ENCODE measurements at regions not wholly inside any gene's neighbourhood (a gene's known extent, or its start where the extent isn't known, plus 50 kb on each side); places are given as distances from the start of the nearest gene placed in this dataset.

DNA sequence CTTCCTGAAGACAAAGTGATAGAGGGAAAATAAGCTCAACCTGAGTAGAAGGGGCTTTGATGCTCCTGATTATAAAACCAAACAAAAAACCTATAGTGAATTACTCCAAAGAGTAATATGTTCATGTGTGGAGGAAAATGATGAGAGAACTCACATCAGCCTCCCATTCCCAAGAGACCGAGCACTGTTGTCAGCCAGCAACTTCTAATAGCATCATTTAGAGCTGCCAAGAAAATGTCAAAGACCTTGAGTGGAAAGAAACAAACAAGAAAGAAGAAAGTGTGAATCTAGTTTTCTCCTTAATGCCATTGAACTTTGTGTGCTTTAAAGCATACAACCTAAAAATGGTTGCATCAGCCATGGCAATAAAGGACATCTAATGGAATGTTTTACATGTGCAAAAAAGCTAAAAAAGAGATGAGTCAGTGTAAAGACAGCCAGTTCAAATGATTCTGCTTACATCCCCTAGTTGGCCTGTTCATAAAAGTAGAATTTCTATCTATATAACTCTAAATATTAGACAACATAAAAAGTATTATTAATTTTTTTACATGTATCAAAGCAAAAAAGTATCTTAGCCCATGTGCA, 1066.2 kb downstream of the TDRD15 start:
- TF ChIP-seq, protein P1, sequence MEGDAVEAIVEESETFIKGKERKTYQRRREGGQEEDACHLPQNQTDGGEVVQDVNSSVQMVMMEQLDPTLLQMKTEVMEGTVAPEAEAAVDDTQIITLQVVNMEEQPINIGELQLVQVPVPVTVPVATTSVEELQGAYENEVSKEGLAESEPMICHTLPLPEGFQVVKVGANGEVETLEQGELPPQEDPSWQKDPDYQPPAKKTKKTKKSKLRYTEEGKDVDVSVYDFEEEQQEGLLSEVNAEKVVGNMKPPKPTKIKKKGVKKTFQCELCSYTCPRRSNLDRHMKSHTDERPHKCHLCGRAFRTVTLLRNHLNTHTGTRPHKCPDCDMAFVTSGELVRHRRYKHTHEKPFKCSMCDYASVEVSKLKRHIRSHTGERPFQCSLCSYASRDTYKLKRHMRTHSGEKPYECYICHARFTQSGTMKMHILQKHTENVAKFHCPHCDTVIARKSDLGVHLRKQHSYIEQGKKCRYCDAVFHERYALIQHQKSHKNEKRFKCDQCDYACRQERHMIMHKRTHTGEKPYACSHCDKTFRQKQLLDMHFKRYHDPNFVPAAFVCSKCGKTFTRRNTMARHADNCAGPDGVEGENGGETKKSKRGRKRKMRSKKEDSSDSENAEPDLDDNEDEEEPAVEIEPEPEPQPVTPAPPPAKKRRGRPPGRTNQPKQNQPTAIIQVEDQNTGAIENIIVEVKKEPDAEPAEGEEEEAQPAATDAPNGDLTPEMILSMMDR (conservative IDR thresholded peaks at IDR 0.05; ENCODE audit: low read length): no peak
- H3K4me3 ChIP-seq (ENCODE audit: low read length): no peak overlapping the region
- DNase-seq (ENCODE audit: low read depth): no peak

DNA sequence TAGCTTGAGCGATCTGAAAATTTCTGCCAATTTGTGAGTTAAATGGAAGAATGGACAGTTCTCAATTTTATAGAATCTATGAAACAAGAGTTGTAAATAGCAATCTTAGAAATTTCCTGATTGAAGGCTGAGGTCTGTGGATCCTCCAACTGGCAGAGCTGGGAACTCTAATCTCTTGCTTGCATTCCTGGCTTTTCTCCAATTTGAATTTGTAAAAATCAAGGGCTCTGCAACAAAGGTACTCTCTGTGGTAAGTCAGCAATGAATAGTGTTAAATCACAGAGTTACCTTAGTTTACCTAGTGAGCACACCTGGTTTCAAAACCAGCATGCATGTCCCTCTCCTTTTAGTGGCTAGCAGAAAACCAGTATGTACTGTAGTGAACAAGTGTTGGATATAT, 1070.5 kb downstream of the TDRD15 start:
- TF ChIP-seq, protein P1 (conservative IDR thresholded peaks at IDR 0.05; ENCODE audit: low read length): no peak
- DNase-seq (ENCODE audit: low read depth): no peak

DNA sequence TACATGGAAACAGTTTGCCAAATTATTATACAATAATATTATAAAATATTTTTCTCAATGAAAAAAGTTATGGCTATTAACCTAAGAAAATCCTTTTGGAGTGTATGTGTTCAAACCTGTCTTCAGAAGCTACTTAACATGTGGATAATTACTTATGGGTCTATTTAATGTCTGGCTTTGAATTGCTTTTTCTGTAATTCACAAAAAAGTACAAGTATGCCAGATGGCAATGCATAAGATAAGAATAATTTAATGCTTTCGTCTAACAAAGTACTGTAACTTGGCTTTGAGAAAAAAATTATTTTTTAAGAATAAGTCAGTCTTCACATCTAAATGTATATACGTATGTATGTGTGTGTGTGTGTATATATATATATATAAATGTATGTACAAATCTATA, 1073.0 kb downstream of the TDRD15 start:
- DNase-seq (ENCODE audit: low read depth): no peak
- TF ChIP-seq, protein P1 (conservative IDR thresholded peaks at IDR 0.05; ENCODE audit: low read length): no peak
- no peak overlapping the region for H3K4me3 ChIP-seq (ENCODE audit: low read length)

More for the DNA sequence above, 1070.5 kb downstream of the TDRD15 start:
- no peak overlapping the region for H3K4me3 ChIP-seq (ENCODE audit: low read length)

DNA sequence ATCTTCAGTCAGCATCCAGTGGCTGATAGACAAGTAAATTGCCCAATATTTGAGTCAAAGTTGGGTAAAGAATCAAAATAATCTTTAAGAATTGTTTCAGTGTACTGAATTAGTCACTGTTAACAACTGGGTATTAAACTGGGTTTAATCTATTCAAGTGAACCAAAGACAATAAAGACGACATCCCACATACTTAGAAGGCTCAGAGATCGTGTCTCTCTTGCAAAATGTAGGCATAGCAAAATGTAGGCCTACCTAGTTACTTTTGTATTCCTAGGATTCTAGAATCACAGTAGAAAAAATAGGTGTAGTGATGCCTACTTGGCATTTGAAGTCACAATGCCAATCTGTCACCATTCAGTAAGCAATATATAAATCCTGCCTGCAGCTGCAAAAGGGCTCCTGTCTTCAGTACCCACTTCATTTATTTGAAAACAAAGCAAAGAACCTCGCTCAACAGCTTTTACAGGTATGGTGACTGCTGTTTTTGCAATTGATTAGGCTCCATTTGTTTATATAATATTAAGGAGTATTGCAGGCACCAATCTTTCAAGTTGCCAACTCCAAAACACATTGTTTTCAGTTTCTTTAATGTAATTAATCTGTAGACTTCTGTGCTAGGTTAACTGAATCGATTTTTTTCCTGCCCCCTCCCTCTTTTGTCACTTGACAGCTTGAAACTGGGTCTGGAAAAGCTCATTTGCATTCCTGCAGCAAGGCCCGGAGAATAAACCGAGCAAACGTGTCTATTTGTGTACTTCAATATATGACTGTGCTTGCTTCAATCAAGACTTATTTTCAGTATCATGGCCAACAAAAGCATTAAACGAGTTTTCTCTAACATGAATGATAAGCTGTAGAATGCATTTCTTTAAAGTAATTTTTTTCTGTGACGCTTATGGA, 1074.9 kb downstream of the TDRD15 start:
- no peak overlapping the region for H3K4me3 ChIP-seq (ENCODE audit: low read length)
- TF ChIP-seq, protein P1 (conservative IDR thresholded peaks at IDR 0.05; ENCODE audit: low read length): no peak
- no peak for DNase-seq (ENCODE audit: low read depth)

DNA sequence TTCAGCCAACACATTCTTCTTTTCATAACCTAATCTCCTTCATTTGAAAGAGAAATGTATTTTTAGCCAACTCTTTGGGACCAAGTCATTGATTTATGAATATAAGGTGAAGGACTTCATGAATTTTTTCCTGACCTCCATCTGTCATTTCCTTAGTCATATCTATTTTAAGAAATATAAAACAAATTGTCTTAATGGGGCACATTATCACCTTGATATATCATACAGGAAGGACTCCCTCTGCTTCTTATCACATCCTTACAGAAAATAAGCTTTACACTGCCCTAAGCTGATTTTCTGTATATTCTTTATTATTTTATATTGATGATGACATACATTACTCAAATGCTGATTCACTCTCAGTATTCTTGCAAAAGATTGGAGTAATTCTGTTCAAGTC, 1076.2 kb downstream of the TDRD15 start:
- no peak overlapping the region for H3K4me3 ChIP-seq (ENCODE audit: low read length)
- TF ChIP-seq, protein P1 (conservative IDR thresholded peaks at IDR 0.05; ENCODE audit: low read length): no peak
- DNase-seq (ENCODE audit: low read depth): no peak

DNA sequence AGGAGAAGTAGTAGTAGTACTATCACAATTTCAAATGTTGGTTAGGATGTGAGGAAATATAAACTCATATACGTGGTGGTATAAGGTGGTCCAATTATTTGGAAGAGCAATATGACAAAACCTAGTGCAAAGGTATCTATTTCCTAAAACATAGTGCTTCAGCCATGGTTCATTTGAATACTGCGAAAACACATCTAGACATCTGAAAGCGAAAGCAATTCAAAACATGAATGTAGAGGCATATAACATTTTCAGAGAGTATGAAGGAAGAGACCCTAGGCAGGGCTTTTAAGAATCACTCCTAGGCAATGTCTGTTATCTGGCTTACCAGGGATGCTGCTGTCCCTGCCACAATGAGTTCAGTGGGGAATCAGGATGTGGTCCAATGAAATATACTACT, 1085.8 kb downstream of the TDRD15 start:
- H3K4me3 ChIP-seq (ENCODE audit: low read length): no peak overlapping the region
- DNase-seq (ENCODE audit: low read depth): no peak
- TF ChIP-seq, protein P1 (conservative IDR thresholded peaks at IDR 0.05; ENCODE audit: low read length): no peak

DNA sequence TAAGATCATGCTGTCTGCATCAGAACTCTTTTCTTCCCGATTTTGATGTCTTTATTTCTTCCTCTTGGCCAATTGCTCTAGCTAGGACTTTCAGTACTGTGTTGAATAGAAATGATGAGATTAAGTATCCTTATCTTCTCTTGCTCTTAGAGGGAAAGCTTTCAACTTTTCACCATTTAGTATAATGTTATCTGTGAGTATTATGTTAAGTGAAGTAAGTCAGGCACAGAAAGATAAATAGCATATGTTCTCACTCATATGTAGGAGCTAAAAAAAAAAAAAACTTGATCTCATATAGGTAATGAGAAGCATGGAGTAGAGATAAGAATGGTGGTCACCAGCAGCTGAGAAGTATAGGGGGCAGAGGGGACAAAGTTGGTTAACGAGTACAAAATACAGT, 1089.5 kb downstream of the TDRD15 start:
- no peak overlapping the region for H3K4me3 ChIP-seq (ENCODE audit: low read length)
- TF ChIP-seq, protein P1 (conservative IDR thresholded peaks at IDR 0.05; ENCODE audit: low read length): no peak
- DNase-seq (ENCODE audit: low read depth): no peak

All from AG10803 (cell line).